Right lobe of liver (tissue), 4 donors: ENCODE measurements at regions not wholly inside any gene's neighbourhood (a gene's known extent, or its start where the extent isn't known, plus 50 kb on each side); places are given as distances from the start of the nearest gene placed in this dataset.

Source experiments
- POLR2A ChIP-seq: fragments of 450-650 bp; IDR thresholded peaks from one replicate; pipeline ENCODE4 v1.6.1; 2017; ENCODE audit warnings: antibody characterized with exemption, mild to moderate bottlenecking
- TF ChIP-seq, protein P1 (sequence below), 4 donors: fragments of 200-600 bp in 3 of 4; fragments of 450-650 bp in 1 of 4; IDR thresholded peaks; one replicate each; pipeline versions ENCODE4 v1.5.1 to v1.8.0; 2016 to 2022; ENCODE audit warnings: antibody characterized with exemption in 4 of 4, mild to moderate bottlenecking in 2 of 4
- donor health status: DM: no; HTN: no; CAD: no.
- donor health status: DM: no; HTN: no; CAD: no.
- donor health status: DM: no; HTN: yes; CAD: no.

GRCh38 chr17:68789203-68789962, 165.8 kb downstream of the ABCA8 start:
- TF ChIP-seq, protein P1, sequence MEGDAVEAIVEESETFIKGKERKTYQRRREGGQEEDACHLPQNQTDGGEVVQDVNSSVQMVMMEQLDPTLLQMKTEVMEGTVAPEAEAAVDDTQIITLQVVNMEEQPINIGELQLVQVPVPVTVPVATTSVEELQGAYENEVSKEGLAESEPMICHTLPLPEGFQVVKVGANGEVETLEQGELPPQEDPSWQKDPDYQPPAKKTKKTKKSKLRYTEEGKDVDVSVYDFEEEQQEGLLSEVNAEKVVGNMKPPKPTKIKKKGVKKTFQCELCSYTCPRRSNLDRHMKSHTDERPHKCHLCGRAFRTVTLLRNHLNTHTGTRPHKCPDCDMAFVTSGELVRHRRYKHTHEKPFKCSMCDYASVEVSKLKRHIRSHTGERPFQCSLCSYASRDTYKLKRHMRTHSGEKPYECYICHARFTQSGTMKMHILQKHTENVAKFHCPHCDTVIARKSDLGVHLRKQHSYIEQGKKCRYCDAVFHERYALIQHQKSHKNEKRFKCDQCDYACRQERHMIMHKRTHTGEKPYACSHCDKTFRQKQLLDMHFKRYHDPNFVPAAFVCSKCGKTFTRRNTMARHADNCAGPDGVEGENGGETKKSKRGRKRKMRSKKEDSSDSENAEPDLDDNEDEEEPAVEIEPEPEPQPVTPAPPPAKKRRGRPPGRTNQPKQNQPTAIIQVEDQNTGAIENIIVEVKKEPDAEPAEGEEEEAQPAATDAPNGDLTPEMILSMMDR (IDR thresholded peaks at IDR 0.05): no peak
- TF ChIP-seq POLR2A: no peak
